PC-9 (cell line): ENCODE measurements at regions not wholly inside any gene's neighbourhood (a gene's known extent, or its start where the extent isn't known, plus 50 kb on each side); places are given as distances from the start of the nearest gene placed in this dataset.

Experiments
- BruUV-seq: library from RNA; stranded (reverse); fragments of 400-500 nt; replicated peaks from 2 replicates; lab custom pipeline; 2021; lab: Mats Ljungman, UMichigan
- CTCF ChIA-PET: fragments of 300-600 bp; sonication (Branson Sonifier 250); formaldehyde crosslinking; loops from one replicate; lab custom pipeline; 2022; ENCODE audit warnings: antibody characterized with exemption; lab: Charles Lee
- POLR2A ChIA-PET: fragments of 300-600 bp; sonication (Branson Sonifier 250); formaldehyde crosslinking; loops from one replicate; lab custom pipeline; 2022; ENCODE audit warnings: antibody characterized with exemption; ENCODE audit not compliant: unreplicated experiment; lab: Charles Lee
- DNase-seq, 2 experiments: peaks; one replicate each; pipeline versions ENCODE4 v3.0.0 to v3.0.0-alpha.2; 2015 to 2022; ENCODE audit warnings: mixed read lengths in 1 of 2
- H2AFZ ChIP-seq: fragments of 200-600 bp; sonication (generic); 2 replicates; pipeline ENCODE4 v1.8.1; 2017; ENCODE audit warnings: antibody characterized with exemption
- H3F3A ChIP-seq: fragments of 200-600 bp; sonication (generic); 2 replicates; pipeline ENCODE4 v1.8.1; 2017; ENCODE audit warnings: antibody characterized with exemption, mild to moderate bottlenecking, low read depth; ENCODE audit not compliant: insufficient read depth
- H3K27ac ChIP-seq: fragments of 200-600 bp; sonication (generic); 2 replicates; pipeline ENCODE4 v1.6.1; 2016; ENCODE audit warnings: mixed run types
- H3K27me3 ChIP-seq: fragments of 200-600 bp; sonication (generic); 2 replicates; pipeline ENCODE4 v1.6.1; 2016; ENCODE audit warnings: low read depth, mixed run types; ENCODE audit not compliant: insufficient read depth
- H3K36me3 ChIP-seq: fragments of 200-600 bp; sonication (generic); 2 replicates; pipeline ENCODE4 v1.6.1; 2016; ENCODE audit warnings: low read depth, mixed run types
- H3K4me1 ChIP-seq: fragments of 200-600 bp; sonication (generic); replicated peaks from 2 replicates; pipeline ENCODE4 v1.6.1; 2016; ENCODE audit warnings: mixed run types; ENCODE audit not compliant: insufficient read depth
- H3K4me2 ChIP-seq: fragments of 200-600 bp; sonication (generic); 2 replicates; pipeline ENCODE4 v1.6.1; 2017; ENCODE audit warnings: mixed run types
- H3K4me3 ChIP-seq: fragments of 200-600 bp; sonication (generic); 2 replicates; pipeline ENCODE4 v1.6.1; 2016; ENCODE audit warnings: mixed run types
- H3K79me2 ChIP-seq: fragments of 200-600 bp; sonication (generic); 2 replicates; pipeline ENCODE4 v1.6.1; 2017; ENCODE audit warnings: low read depth, mixed run types
- H3K9me2 ChIP-seq: fragments of 200-600 bp; sonication (generic); 2 replicates; pipeline ENCODE4 v1.8.1; 2017; ENCODE audit warnings: mild to moderate bottlenecking; ENCODE audit not compliant: insufficient read depth
- H3K9me3 ChIP-seq: fragments of 200-600 bp; sonication (generic); 2 replicates; pipeline ENCODE4 v1.8.1; 2016; ENCODE audit warnings: low read depth; ENCODE audit not compliant: insufficient read depth
- H4K20me1 ChIP-seq: fragments of 200-600 bp; sonication (generic); 2 replicates; pipeline ENCODE4 v1.8.1; 2017; ENCODE audit not compliant: insufficient read depth
- CTCF ChIP-seq: fragments of 200-600 bp; sonication (generic); conservative IDR thresholded peaks from 2 replicates; pipeline ENCODE4 v1.6.1; 2017; ENCODE audit warnings: mixed run types, antibody characterized with exemption, mild to moderate bottlenecking, moderate library complexity
- EZH2 ChIP-seq: fragments of 200-600 bp; sonication (generic); IDR thresholded peaks from 2 replicates; pipeline ENCODE4 v1.8.0; 2017; ENCODE audit warnings: antibody characterized with exemption, low read depth
- intact Hi-C: fragments of 100-400 bp; cut with micrococcal nuclease; formaldehyde crosslinking; loops from one replicate; pipeline ENCODE4 v1.10.0; 2022; ENCODE audit not compliant: unreplicated experiment

GRCh38 chr10:30793093-30793492 lies 163.5 kb upstream of the LYZL2 start:
- BruUV-seq, result no TSS peak
- no peak overlapping the region for H2AFZ ChIP-seq
- DNase-seq, result no peak
- H3K4me1 ChIP-seq, result no peaks in the 10 kb centered on the region
- no peaks in the 10 kb centered on the region for H3K27me3 ChIP-seq
- CTCF ChIA-PET, result no interaction called here
- no peaks in the 10 kb centered on the region for H3K36me3 ChIP-seq
- H3K9me2 ChIP-seq, result no peaks in the 10 kb centered on the region
- no peaks in the 10 kb centered on the region for H3K79me2 ChIP-seq
- no peak overlapping the region for H3K4me2 ChIP-seq
- H4K20me1 ChIP-seq, result no peaks in the 10 kb centered on the region
- no peak overlapping the region for H3K27ac ChIP-seq
- POLR2A ChIA-PET, result no interaction called here
- TF ChIP-seq EZH2, result no peak
- TF ChIP-seq CTCF, result no peak
- intact Hi-C loops, result no loop called here
- no peaks in the 10 kb centered on the region for H3K9me3 ChIP-seq
- H3K4me3 ChIP-seq, result no peak overlapping the region
- H3F3A ChIP-seq, result no peaks in the 10 kb centered on the region

- Histone ChIP-seq H3K9me2 (no peaks in the 10 kb centered on the region), H2AFZ (no peak overlapping the region), H4K20me1 (no peaks in the 10 kb centered on the region), H3K9me3 (no peaks in the 10 kb centered on the region), H3K27me3 (no peaks in the 10 kb centered on the region), H3K36me3 (no peaks in the 10 kb centered on the region), H3K27ac (no peak overlapping the region), H3K4me1 (no peaks in the 10 kb centered on the region), H3F3A (no peaks in the 10 kb centered on the region), H3K79me2 (no peaks in the 10 kb centered on the region), H3K4me3 (no peak overlapping the region), H3K4me2 (no peak overlapping the region)
- no TSS peak for BruUV-seq
- CTCF ChIA-PET, result no interaction called here
- POLR2A ChIA-PET, result interaction anchor here (0.6 kb wide), 1 partner anchor 744 kb away, joined by 20 read pairs; no protein-coding TSS in a partner anchor
- intact Hi-C loops, result no loop called here
- TF ChIP-seq CTCF, result no peak
- no peak for TF ChIP-seq EZH2
- no peak for DNase-seq
Observed at GRCh38 chr10:30792025-30792424, 162.5 kb upstream of the LYZL2 start.

- H3K4me2 ChIP-seq, result no peak overlapping the region
- H3K36me3 ChIP-seq, result no peaks in the 10 kb centered on the region
- TF ChIP-seq EZH2, result no peak
- no peak for TF ChIP-seq CTCF
- H3K4me3 ChIP-seq, result no peak overlapping the region
- intact Hi-C loops, result no loop called here
- no peaks in the 10 kb centered on the region for H3K27me3 ChIP-seq
- no peak overlapping the region for H3K27ac ChIP-seq
- CTCF ChIA-PET, result no interaction called here
- H3K9me3 ChIP-seq, result no peaks in the 10 kb centered on the region
- H4K20me1 ChIP-seq, result no peaks in the 10 kb centered on the region
- BruUV-seq, result no TSS peak
- H2AFZ ChIP-seq, result no peak overlapping the region
- H3K9me2 ChIP-seq, result no peaks in the 10 kb centered on the region
- POLR2A ChIA-PET, result no interaction called here
- no peak for DNase-seq
- H3K4me1 ChIP-seq, result no peaks in the 10 kb centered on the region
- H3F3A ChIP-seq, result no peaks in the 10 kb centered on the region
- no peaks in the 10 kb centered on the region for H3K79me2 ChIP-seq
Observed at GRCh38 chr10:30791197-30791611, 161.7 kb upstream of the LYZL2 start.
